ENCODE measurements at regions not wholly inside any gene's neighbourhood (a gene's known extent, or its start where the extent isn't known, plus 50 kb on each side); places are given as distances from the start of the nearest gene placed in this dataset.

GRCh38 chr2:45273412-45274249 is 264.4 kb upstream of the SIX2 start:
- CTCF ChIA-PET, result no interaction called here
- no peak overlapping the region for H3K4me3 ChIP-seq (ENCODE audit: low read depth, low read length)
- no peak for DNase-seq (ENCODE audit: low read depth, low spot score)
- TF ChIP-seq, protein P1, sequence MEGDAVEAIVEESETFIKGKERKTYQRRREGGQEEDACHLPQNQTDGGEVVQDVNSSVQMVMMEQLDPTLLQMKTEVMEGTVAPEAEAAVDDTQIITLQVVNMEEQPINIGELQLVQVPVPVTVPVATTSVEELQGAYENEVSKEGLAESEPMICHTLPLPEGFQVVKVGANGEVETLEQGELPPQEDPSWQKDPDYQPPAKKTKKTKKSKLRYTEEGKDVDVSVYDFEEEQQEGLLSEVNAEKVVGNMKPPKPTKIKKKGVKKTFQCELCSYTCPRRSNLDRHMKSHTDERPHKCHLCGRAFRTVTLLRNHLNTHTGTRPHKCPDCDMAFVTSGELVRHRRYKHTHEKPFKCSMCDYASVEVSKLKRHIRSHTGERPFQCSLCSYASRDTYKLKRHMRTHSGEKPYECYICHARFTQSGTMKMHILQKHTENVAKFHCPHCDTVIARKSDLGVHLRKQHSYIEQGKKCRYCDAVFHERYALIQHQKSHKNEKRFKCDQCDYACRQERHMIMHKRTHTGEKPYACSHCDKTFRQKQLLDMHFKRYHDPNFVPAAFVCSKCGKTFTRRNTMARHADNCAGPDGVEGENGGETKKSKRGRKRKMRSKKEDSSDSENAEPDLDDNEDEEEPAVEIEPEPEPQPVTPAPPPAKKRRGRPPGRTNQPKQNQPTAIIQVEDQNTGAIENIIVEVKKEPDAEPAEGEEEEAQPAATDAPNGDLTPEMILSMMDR (IDR thresholded peaks at IDR 0.05; ENCODE audit: insufficient read depth, low read length, missing control alignments), result no peak
- POLR2A ChIA-PET, result no interaction called here

GRCh38 chr2:45272549-45273265 is 263.5 kb upstream of the SIX2 start:
- no peak for DNase-seq (ENCODE audit: low read depth, low spot score)
- ChIA-PET POLR2A (no interaction called here), CTCF (no interaction called here)
- no peak overlapping the region for H3K4me3 ChIP-seq (ENCODE audit: low read depth, low read length)
- TF ChIP-seq, protein P1 (IDR thresholded peaks at IDR 0.05; ENCODE audit: insufficient read depth, low read length, missing control alignments), result no peak

DNA sequence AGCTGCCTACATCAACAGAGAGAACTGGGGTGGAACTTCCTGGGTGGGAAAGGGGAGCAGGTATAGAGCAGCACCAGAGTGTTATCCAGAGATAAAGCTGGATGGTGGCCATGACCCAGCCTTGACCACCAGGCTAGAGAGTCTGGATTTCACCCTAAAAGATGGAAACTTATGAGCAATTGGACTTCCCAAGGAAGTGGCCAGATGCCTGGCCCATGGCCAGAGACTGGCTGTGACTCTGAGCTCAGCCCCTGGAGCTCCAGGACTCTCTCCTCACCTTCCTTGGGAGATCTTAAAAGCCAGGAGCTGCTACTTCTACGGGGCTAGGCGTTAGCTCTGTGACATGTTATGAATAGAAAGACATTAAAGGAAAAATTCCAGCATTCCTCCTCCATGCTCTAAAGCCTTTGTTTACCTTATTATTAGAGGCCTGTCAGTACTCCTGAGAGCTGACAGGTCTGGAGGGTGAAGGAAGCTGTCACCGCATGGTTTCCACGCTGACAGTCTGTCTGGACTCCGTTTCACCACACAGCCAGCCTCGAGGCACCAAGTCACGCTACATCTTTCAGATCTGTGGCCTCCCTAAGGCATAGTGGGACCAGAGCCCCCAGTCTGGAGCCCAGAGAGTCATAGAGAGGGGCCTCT is 260.0 kb upstream of the SIX2 start:
- H3K4me3 ChIP-seq (ENCODE audit: low read depth, low read length), result no peak overlapping the region
- DNase-seq (ENCODE audit: low read depth, low spot score), result no peak
- CTCF ChIA-PET, result interaction anchor here (1.1 kb wide), 1 partner anchor 8 kb away, joined by 3 read pairs; no protein-coding TSS in a partner anchor
- POLR2A ChIA-PET, result no interaction called here
- TF ChIP-seq, protein P1 (IDR thresholded peaks at IDR 0.05; ENCODE audit: insufficient read depth, low read length, missing control alignments), result no peak

- ChIA-PET CTCF (interaction anchor here (1.1 kb wide), 1 partner anchor 9 kb away, joined by 3 read pairs; no protein-coding TSS in a partner anchor), POLR2A (no interaction called here)
- TF ChIP-seq, protein P1 (IDR thresholded peaks at IDR 0.05; ENCODE audit: insufficient read depth, low read length, missing control alignments), result no peak
- no peak overlapping the region for H3K4me3 ChIP-seq (ENCODE audit: low read depth, low read length)
- no peak for DNase-seq (ENCODE audit: low read depth, low spot score)
Measured at GRCh38 chr2:45268631-45269030, 259.4 kb upstream of the SIX2 start.

- no peak for DNase-seq (ENCODE audit: low read depth, low spot score)
- no peak overlapping the region for H3K4me3 ChIP-seq (ENCODE audit: low read depth, low read length)
- TF ChIP-seq, protein P1 (IDR thresholded peaks at IDR 0.05; ENCODE audit: insufficient read depth, low read length, missing control alignments), result no peak
- ChIA-PET POLR2A (no interaction called here), CTCF (no interaction called here)
Measured at GRCh38 chr2:45267062-45267792, 258.0 kb upstream of the SIX2 start.
